ENCODE measurements at regions not wholly inside any gene's neighbourhood (a gene's known extent, or its start where the extent isn't known, plus 50 kb on each side); places are given as distances from the start of the nearest gene placed in this dataset.

- Mint-ChIP-seq H3K27me3 (ENCODE audit: low read depth) (no peaks in the 10 kb centered on the region), H3K9me3 (no peaks in the 10 kb centered on the region), H3K36me3 (ENCODE audit: low read depth) (no peaks in the 10 kb centered on the region), H3K4me3 (ENCODE audit: low read depth) (no peak overlapping the region), H3K4me1 (ENCODE audit: low read depth) (no peaks in the 10 kb centered on the region), H3K27ac (no peak overlapping the region)
- intact Hi-C loops (cut with micrococcal nuclease): no loop called here
- no peak for DNase-seq (ENCODE audit: low spot score)
Measured at GRCh38 chr19:28949027-28949426, 263.9 kb downstream of the UQCRFS1 start.

GRCh38 chr19:28948566-28948965 is 264.4 kb downstream of the UQCRFS1 start:
- no peaks in the 10 kb centered on the region for H3K36me3 Mint-ChIP-seq (ENCODE audit: low read depth)
- H3K9me3 Mint-ChIP-seq: no peaks in the 10 kb centered on the region
- intact Hi-C loops (cut with micrococcal nuclease): no loop called here
- H3K27me3 Mint-ChIP-seq (ENCODE audit: low read depth): no peaks in the 10 kb centered on the region
- DNase-seq (ENCODE audit: low spot score): no peak
- H3K4me1 Mint-ChIP-seq (ENCODE audit: low read depth): no peaks in the 10 kb centered on the region
- H3K27ac Mint-ChIP-seq: no peak overlapping the region
- H3K4me3 Mint-ChIP-seq (ENCODE audit: low read depth): no peak overlapping the region

- H3K27me3 Mint-ChIP-seq (ENCODE audit: low read depth): no peaks in the 10 kb centered on the region
- H3K9me3 Mint-ChIP-seq: no peaks in the 10 kb centered on the region
- DNase-seq (ENCODE audit: low spot score): no peak
- H3K27ac Mint-ChIP-seq: no peak overlapping the region
- no peaks in the 10 kb centered on the region for H3K4me1 Mint-ChIP-seq (ENCODE audit: low read depth)
- no peak overlapping the region for H3K4me3 Mint-ChIP-seq (ENCODE audit: low read depth)
- H3K36me3 Mint-ChIP-seq (ENCODE audit: low read depth): no peaks in the 10 kb centered on the region
- intact Hi-C loops (cut with micrococcal nuclease): no loop called here
Measured at GRCh38 chr19:28948026-28948425, 264.9 kb downstream of the UQCRFS1 start.

- Mint-ChIP-seq H3K9me3 (no peaks in the 10 kb centered on the region), H3K27ac (no peak overlapping the region), H3K4me3 (ENCODE audit: low read depth) (no peak overlapping the region), H3K36me3 (ENCODE audit: low read depth) (no peaks in the 10 kb centered on the region), H3K4me1 (ENCODE audit: low read depth) (no peaks in the 10 kb centered on the region), H3K27me3 (ENCODE audit: low read depth) (no peaks in the 10 kb centered on the region)
- no peak for DNase-seq (ENCODE audit: low spot score)
- intact Hi-C loops (cut with micrococcal nuclease): no loop called here
Measured at GRCh38 chr19:28943651-28944050, 269.3 kb downstream of the UQCRFS1 start.

GRCh38 chr19:28941833-28942232 is 271.1 kb downstream of the UQCRFS1 start:
- Mint-ChIP-seq H3K27me3 (ENCODE audit: low read depth) (no peaks in the 10 kb centered on the region), H3K4me1 (ENCODE audit: low read depth) (no peaks in the 10 kb centered on the region), H3K4me3 (ENCODE audit: low read depth) (no peak overlapping the region), H3K36me3 (ENCODE audit: low read depth) (no peaks in the 10 kb centered on the region), H3K9me3 (no peaks in the 10 kb centered on the region), H3K27ac (no peak overlapping the region)
- DNase-seq (ENCODE audit: low spot score): no peak
- intact Hi-C loops (cut with micrococcal nuclease): no loop called here

- no peaks in the 10 kb centered on the region for H3K27me3 Mint-ChIP-seq (ENCODE audit: low read depth)
Measured at GRCh38 chr19:28940751-28941500, 272.0 kb downstream of the UQCRFS1 start.

GRCh38 chr19:28939236-28939635 is 273.7 kb downstream of the UQCRFS1 start:
- Mint-ChIP-seq H3K36me3 (ENCODE audit: low read depth) (no peaks in the 10 kb centered on the region), H3K4me3 (ENCODE audit: low read depth) (no peak overlapping the region)

More at GRCh38 chr19:28940751-28941500, 272.0 kb downstream of the UQCRFS1 start:
- no peak for DNase-seq (ENCODE audit: low spot score)
- Mint-ChIP-seq H3K36me3 (ENCODE audit: low read depth) (no peaks in the 10 kb centered on the region), H3K4me3 (ENCODE audit: low read depth) (no peak overlapping the region), H3K4me1 (ENCODE audit: low read depth) (no peaks in the 10 kb centered on the region), H3K9me3 (no peaks in the 10 kb centered on the region), H3K27ac (no peak overlapping the region)
- intact Hi-C loops (cut with micrococcal nuclease): no loop called here

GRCh38 chr19:28936001-28936400 is 276.9 kb downstream of the UQCRFS1 start:
- no peak overlapping the region for H3K27ac Mint-ChIP-seq
- no peaks in the 10 kb centered on the region for H3K27me3 Mint-ChIP-seq (ENCODE audit: low read depth)
- H3K4me1 Mint-ChIP-seq (ENCODE audit: low read depth): no peaks in the 10 kb centered on the region
- no peaks in the 10 kb centered on the region for H3K9me3 Mint-ChIP-seq
- H3K4me3 Mint-ChIP-seq (ENCODE audit: low read depth): no peak overlapping the region
- no peak for DNase-seq (ENCODE audit: low spot score)
- intact Hi-C loops (cut with micrococcal nuclease): no loop called here
- H3K36me3 Mint-ChIP-seq (ENCODE audit: low read depth): no peaks in the 10 kb centered on the region

More at GRCh38 chr19:28939236-28939635, 273.7 kb downstream of the UQCRFS1 start:
- DNase-seq (ENCODE audit: low spot score): no peak
- Mint-ChIP-seq H3K9me3 (no peaks in the 10 kb centered on the region), H3K27me3 (ENCODE audit: low read depth) (no peaks in the 10 kb centered on the region), H3K27ac (no peak overlapping the region), H3K4me1 (ENCODE audit: low read depth) (no peaks in the 10 kb centered on the region)
- intact Hi-C loops (cut with micrococcal nuclease): no loop called here

- Mint-ChIP-seq H3K27me3 (ENCODE audit: low read depth) (no peaks in the 10 kb centered on the region), H3K9me3 (no peaks in the 10 kb centered on the region), H3K27ac (no peak overlapping the region), H3K4me1 (ENCODE audit: low read depth) (no peaks in the 10 kb centered on the region), H3K36me3 (ENCODE audit: low read depth) (no peaks in the 10 kb centered on the region), H3K4me3 (ENCODE audit: low read depth) (no peak overlapping the region)
- intact Hi-C loops (cut with micrococcal nuclease): no loop called here
- no peak for DNase-seq (ENCODE audit: low spot score)
Measured at GRCh38 chr19:28934631-28935030, 278.3 kb downstream of the UQCRFS1 start.

- H3K4me1 Mint-ChIP-seq (ENCODE audit: low read depth): no peaks in the 10 kb centered on the region
- no peak overlapping the region for H3K4me3 Mint-ChIP-seq (ENCODE audit: low read depth)
- intact Hi-C loops (cut with micrococcal nuclease): no loop called here
- H3K27ac Mint-ChIP-seq: no peak overlapping the region
- H3K27me3 Mint-ChIP-seq (ENCODE audit: low read depth): no peaks in the 10 kb centered on the region
- no peaks in the 10 kb centered on the region for H3K9me3 Mint-ChIP-seq
- no peaks in the 10 kb centered on the region for H3K36me3 Mint-ChIP-seq (ENCODE audit: low read depth)
- DNase-seq (ENCODE audit: low spot score): no peak
Measured at GRCh38 chr19:28933039-28933438, 279.9 kb downstream of the UQCRFS1 start.

GRCh38 chr19:28932446-28932845 is 280.5 kb downstream of the UQCRFS1 start:
- Mint-ChIP-seq H3K27ac (no peak overlapping the region), H3K36me3 (ENCODE audit: low read depth) (no peaks in the 10 kb centered on the region), H3K4me1 (ENCODE audit: low read depth) (no peaks in the 10 kb centered on the region), H3K4me3 (ENCODE audit: low read depth) (no peak overlapping the region), H3K9me3 (no peaks in the 10 kb centered on the region), H3K27me3 (ENCODE audit: low read depth) (no peaks in the 10 kb centered on the region)
- intact Hi-C loops (cut with micrococcal nuclease): no loop called here
- DNase-seq (ENCODE audit: low spot score): no peak

GRCh38 chr19:28929006-28929405 is 283.9 kb downstream of the UQCRFS1 start:
- H3K27ac Mint-ChIP-seq: no peak overlapping the region
- H3K27me3 Mint-ChIP-seq (ENCODE audit: low read depth): no peaks in the 10 kb centered on the region
- H3K4me3 Mint-ChIP-seq (ENCODE audit: low read depth): no peak overlapping the region
- H3K36me3 Mint-ChIP-seq (ENCODE audit: low read depth): no peaks in the 10 kb centered on the region
- no peak for DNase-seq (ENCODE audit: low spot score)
- intact Hi-C loops (cut with micrococcal nuclease): no loop called here
- H3K9me3 Mint-ChIP-seq: no peaks in the 10 kb centered on the region
- no peaks in the 10 kb centered on the region for H3K4me1 Mint-ChIP-seq (ENCODE audit: low read depth)

GRCh38 chr19:28927456-28927855 is 285.5 kb downstream of the UQCRFS1 start:
- no peak for DNase-seq (ENCODE audit: low spot score)
- Mint-ChIP-seq H3K9me3 (no peaks in the 10 kb centered on the region), H3K27me3 (ENCODE audit: low read depth) (no peaks in the 10 kb centered on the region), H3K27ac (no peak overlapping the region), H3K4me1 (ENCODE audit: low read depth) (no peaks in the 10 kb centered on the region), H3K4me3 (ENCODE audit: low read depth) (no peak overlapping the region), H3K36me3 (ENCODE audit: low read depth) (no peaks in the 10 kb centered on the region)
- intact Hi-C loops (cut with micrococcal nuclease): no loop called here
